ENCODE measurements at regions not wholly inside any gene's neighbourhood (a gene's known extent, or its start where the extent isn't known, plus 50 kb on each side); places are given as distances from the start of the nearest gene placed in this dataset.

DNA sequence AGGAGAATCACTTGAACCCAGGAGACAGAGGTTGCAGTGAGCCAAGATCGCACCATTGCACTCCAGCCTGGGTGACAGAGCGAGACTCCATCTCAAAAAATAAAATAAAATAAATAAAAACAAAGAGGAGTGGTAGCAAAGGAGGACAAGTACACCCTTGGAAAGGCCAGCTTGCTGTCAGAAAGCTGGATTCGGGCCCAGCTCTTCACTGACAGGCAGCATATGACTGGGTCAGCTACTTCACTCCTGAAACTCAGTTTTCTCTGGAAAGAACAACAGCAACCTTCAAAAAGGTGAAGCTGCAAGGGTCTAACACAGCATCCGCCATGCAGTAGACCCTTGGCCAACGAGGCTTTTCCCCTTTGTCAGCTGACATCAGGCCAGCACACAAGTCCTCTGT lies 156.0 kb upstream of the TIAM1 start:
- no peak for DNase-seq (ENCODE audit: low read depth)

- no peak for DNase-seq (ENCODE audit: low read depth)
Measured at GRCh38 chr21:31498985-31499384, 154.9 kb upstream of the TIAM1 start.

- DNase-seq (ENCODE audit: low read depth): no peak
Measured at GRCh38 chr21:31497914-31498313, 153.9 kb upstream of the TIAM1 start.

GRCh38 chr21:31493350-31493880 lies 149.4 kb upstream of the TIAM1 start:
- no peak for DNase-seq (ENCODE audit: low read depth)

DNA sequence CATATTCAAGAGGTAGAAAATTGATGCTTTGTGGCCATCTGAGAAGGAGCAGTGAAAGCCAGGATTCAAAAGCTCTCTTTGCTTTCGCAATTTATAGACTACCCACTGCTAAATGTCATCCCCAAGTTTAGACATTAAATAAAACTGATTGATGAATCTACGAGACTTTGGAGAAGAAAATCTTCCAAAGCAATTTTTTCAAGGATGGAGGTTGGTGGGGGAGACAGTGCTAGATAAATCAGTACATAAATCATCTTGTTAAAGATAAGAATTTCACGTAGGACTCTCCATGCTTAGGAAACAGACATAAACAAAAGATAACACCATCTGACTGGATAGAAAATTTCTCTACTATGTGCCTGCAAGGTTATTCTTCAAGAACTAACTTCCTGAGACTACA lies 147.6 kb upstream of the TIAM1 start:
- DNase-seq (ENCODE audit: low read depth): peak; percentile 75

DNA sequence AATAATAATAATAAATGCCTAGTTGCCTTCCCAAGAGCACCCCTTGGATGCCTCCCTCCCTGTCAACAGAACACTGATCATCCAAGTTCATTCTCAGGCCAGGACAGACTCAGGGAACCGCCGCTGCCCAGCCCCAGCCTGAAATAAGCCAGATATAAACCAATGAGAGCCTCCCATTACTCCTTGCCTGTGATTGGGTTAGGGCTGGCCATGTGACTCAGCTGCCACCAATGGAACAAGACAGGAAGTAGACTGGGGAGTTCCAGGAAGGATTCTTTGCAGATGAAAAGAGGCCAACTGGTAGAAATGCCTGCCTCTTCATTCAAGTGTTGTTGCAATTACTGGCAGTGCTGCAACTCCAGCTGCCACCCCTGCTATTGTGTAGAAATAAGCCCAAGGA lies 146.4 kb upstream of the TIAM1 start:
- DNase-seq (ENCODE audit: low read depth): peak; percentile 7

DNA sequence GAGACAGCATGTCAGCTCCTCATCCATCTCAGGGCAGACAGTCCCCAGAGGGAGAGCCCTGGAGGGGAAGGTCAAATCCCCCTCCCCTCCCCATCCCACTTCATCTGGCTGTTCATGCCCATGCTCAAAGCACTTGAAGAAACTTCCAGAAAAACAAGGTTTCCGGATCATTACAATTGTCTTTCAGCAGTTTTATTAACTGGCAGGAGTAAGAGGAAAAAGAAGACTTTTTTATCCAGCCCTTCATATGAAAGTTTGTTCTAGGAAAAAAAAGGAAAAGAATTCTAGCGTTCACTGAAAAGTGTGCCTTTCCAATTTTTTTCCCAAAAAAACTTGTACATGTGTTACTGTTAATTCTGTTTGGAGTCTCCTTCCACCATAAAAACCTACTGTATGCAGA lies 145.7 kb upstream of the TIAM1 start:
- no peak for DNase-seq (ENCODE audit: low read depth)

DNA sequence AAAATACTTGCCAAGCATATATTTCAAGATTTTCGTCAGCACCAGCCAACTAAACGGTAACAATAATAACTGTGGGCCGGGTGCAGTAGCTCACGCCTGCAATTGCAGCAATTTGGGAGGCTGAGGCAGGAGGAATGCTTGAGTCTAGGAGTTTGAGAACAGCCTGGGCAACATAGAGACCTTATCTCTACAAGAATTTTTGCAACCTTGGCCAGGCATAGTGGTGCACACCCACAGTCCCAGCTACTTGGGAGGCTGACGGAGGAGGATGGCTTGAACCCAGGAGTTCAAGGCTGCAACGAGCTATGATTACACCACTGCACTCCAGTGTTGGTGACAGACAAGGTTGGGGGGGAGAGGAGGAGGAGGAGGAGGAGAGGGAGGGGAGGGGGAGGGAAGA lies 145.0 kb upstream of the TIAM1 start:
- DNase-seq (ENCODE audit: low read depth): no peak

GRCh38 chr21:31484219-31484618 lies 140.2 kb upstream of the TIAM1 start:
- no peak for DNase-seq (ENCODE audit: low read depth)

GRCh38 chr21:31483146-31483545 lies 139.1 kb upstream of the TIAM1 start:
- no peak for DNase-seq (ENCODE audit: low read depth)

DNA sequence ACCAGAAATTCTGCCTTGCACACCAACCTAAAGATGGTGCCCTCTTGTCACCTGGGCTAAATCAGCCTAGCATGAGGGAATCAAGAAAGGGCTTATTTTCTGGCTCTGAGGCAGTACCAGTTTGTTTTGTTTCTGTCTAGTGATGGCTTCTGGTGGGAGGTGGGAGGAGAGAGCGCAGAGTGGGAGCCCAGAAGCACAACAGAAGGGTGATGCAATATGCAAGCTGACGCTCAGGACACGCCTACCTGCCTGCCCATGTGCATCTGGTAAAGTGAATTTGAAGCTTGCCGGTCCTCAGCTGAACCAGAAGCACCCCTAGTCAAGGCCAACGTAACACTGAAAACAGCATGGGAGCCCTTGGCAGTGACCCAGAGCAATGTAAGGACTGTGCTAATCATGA lies 138.4 kb upstream of the TIAM1 start:
- no peak for DNase-seq (ENCODE audit: low read depth)

- DNase-seq (ENCODE audit: low read depth): no peak
Measured at GRCh38 chr21:31480228-31480627, 136.2 kb upstream of the TIAM1 start.

DNA sequence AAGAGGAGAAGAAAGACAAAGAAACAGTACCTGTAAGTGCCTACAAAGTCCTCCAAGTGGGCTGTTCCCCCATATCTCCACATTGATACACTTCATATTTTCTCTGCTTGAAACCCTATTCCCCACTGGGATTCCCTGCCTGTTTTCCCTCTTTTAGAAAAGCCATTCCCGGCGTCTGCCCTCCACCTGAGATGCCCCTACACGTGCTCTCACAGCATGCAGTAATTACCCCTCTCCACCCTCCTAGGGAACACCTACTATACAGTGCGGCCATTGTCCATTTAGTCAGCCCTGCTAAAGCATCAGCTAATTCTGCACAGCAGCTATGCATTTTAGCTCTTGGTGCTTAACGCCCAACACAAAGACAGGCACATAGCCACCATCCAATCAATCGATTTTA lies 135.7 kb upstream of the TIAM1 start:
- no peak for DNase-seq (ENCODE audit: low read depth)

DNA sequence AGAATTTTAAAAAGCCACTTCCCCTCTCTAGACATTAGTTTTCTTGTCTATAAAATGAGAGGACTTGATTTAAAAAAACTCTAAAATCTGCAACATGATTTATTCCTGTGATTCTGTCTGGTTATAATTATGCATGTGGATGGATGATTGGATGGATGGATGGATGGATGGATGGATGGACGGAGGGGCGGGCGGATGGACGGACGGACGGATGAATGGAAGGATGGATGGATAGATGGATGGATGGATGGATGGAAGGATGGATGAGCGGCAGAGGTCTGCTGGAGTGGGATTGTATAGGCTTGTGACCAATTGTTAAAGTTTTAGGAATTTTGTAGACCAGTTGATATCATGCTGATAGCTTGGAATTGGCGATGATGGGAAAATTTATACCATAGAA lies 135.2 kb upstream of the TIAM1 start:
- DNase-seq (ENCODE audit: low read depth): no peak

DNA sequence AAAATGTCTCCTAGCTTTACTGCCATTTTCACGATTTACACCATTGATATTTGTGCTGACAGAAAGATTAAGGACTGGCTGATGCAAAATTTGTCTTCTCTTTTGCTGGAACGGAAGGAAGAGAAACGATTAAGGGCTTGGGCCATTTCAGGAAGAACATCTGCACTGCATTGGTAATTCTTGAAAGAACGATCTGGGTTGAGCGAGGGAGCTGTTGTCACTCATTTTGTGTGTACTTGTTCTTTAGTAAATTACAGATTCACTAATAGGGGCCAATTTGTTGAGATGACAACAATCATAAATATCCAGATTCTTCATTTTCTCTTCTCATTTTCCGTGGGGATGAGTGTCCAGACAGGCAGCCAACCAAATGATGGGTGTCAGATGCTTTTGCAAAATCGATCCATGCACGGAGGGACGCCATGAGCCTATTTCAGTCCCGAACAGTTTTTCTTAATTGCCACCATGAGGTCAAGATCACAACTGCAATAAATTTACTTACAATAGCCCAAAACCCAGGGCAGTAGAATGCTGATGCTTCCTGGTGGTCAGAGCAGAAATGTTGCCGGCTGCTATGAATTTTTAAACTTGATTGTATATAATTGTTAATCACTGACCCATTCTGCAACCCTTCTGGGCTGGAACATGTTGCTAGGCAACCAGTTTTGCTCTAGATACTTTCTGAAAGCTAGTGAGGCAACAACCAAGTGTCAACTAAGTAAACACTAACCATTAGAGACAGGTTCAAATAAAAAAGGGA lies 132.4 kb upstream of the TIAM1 start:
- no peak for DNase-seq (ENCODE audit: low read depth)

DNA sequence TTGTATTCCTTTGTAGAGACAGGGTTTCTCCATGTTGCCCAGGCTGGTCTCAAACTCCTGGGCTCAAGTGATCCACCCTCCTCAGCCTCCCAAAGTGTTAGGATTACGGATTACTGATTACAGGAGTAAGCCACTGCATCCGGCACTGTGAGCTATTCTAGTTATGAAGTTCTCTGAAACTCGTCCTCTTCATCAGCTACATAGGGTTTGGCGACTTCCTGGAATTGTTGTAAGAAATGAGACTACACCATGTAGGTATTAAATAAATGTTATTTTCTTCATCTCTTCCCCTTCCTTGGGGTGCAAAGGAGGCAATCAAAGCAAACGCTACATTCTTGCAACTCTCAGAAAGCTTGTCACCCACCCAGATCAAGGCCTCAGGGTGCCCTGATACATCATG lies 131.2 kb upstream of the TIAM1 start:
- DNase-seq (ENCODE audit: low read depth): no peak

GRCh38 chr21:31473685-31474345 lies 129.8 kb upstream of the TIAM1 start:
- DNase-seq (ENCODE audit: low read depth): no peak

- no peak for DNase-seq (ENCODE audit: low read depth)
Measured at GRCh38 chr21:31471865-31472264, 127.8 kb upstream of the TIAM1 start.

- no peak for DNase-seq (ENCODE audit: low read depth)
Measured at GRCh38 chr21:31470896-31471694, 127.0 kb upstream of the TIAM1 start.

GRCh38 chr21:31460980-31461379 lies 116.9 kb upstream of the TIAM1 start:
- no peak for DNase-seq (ENCODE audit: low read depth)

DNA sequence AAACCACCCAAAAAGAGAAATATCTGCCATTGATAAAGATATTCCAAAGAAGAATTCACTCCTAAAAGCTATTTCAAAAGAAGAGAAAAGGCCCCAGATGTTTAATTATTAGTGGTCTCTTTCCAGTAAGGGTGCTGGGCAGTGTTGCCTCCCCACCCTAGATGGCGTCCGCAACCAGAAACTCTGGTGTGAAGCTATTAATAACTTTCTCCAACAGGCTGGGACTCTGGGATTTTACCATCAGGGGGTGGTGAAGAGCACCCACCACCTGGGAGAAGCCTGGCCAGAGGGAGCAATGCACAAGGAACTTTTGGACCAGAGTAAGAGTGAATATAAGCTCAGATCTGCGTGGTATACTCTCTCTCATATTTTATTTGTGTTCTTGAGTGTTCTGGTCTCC lies 115.4 kb upstream of the TIAM1 start:
- DNase-seq (ENCODE audit: low read depth): no peak

DNA sequence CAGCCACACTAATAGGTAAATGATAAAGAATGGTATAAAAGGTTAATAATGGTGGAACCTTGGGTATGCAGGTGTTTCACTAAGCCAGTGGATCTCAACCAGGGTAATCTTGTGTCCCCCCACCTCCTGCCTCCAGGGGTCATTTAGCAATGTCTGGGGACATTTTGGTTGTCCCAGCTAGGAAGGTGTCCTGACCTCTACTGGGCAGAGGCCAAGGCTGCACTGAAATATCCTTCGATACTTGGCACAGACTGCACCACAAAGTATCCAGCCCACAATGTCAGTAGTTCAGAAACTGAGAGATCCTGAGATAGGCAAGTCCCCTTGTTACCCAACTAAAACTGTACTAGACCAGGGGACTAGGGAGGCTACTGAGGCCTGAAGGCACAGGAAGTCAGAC lies 113.6 kb upstream of the TIAM1 start:
- no peak for DNase-seq (ENCODE audit: low read depth)

DNA sequence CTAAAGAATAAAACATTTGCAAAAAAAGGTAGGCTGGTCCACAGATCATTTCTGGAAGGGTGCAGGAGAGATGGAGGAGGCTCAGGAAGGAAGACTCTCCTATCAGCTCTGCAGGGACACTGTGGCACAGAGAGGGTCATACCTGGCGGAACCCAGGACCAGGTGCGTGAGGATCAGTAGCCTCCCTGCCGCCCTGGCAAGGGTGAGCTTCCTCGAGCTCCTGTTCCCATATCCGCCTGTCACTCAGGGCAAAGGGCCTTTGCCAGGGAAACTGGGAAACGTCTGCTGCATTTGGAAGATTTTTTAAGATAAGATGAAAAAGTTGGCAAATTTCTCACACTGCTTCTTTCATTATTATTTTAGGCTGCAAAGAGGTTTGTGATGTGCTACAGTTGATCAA lies 112.1 kb upstream of the TIAM1 start:
- DNase-seq (ENCODE audit: low read depth): no peak
